ENCODE measurements at regions not wholly inside any gene's neighbourhood (a gene's known extent, or its start where the extent isn't known, plus 50 kb on each side); places are given as distances from the start of the nearest gene placed in this dataset.

GRCh38 chr1:208524376-208524775 is 280.2 kb upstream of the PLXNA2 start:
- Histone ChIP-seq H2BK15ac (ENCODE audit: low read depth, poor library complexity, severe bottlenecking) (no peak overlapping the region), H2BK120ac (ENCODE audit: low read depth, low read length) (no peak overlapping the region), H3K4me2 (ENCODE audit: low read length, poor library complexity, severe bottlenecking) (no peak overlapping the region), H3K18ac (ENCODE audit: low read depth in 1 of 2, low read length in 2 of 2) (no peak overlapping the region), H3K36me3 (ENCODE audit: control insufficient read depth in 1 of 2, insufficient read depth in 2 of 2, low read depth in 1 of 2, low read length in 2 of 2) (no peaks in the 10 kb centered on the region), H3K4ac (ENCODE audit: low read depth in 1 of 2, low read length in 2 of 2) (peak overlapping the region in 1 of 2 experiments; percentile 15), H3K9ac (ENCODE audit: low read length) (no peak overlapping the region), H3K23ac (ENCODE audit: low read length in 2 of 2) (no peak overlapping the region), H3K4me1 (ENCODE audit: control insufficient read depth, insufficient read depth, low read depth, low read length) (no peaks in the 10 kb centered on the region), H3K27me3 (ENCODE audit: control insufficient read depth in 1 of 2, insufficient read depth in 1 of 2, low read length in 2 of 2) (peaks cover 5% of the 10 kb centered on the region in 2 experiments), H3K79me1 (replicated peaks; ENCODE audit: low read length, poor library complexity, severe bottlenecking) (no peaks in the 10 kb centered on the region), H3K27ac (ENCODE audit: low read length, poor library complexity, severe bottlenecking) (no peak overlapping the region), H2BK5ac (ENCODE audit: low read depth, low read length, poor library complexity, severe bottlenecking) (no peak overlapping the region), H4K8ac (ENCODE audit: low read length) (no peak overlapping the region), H2BK12ac (ENCODE audit: low read length in 2 of 2) (no peak overlapping the region), H3K14ac (ENCODE audit: low read length in 2 of 2) (peak overlapping the region in 1 of 2 experiments; percentile 75), H3K9me3 (ENCODE audit: control insufficient read depth, low read length) (no peaks in the 10 kb centered on the region), H4K91ac (ENCODE audit: low read length) (no peak overlapping the region), H2AK5ac (ENCODE audit: low read length, severe bottlenecking) (no peak overlapping the region), H2AFZ (ENCODE audit: low read depth, low read length) (no peak overlapping the region), H3K4me3 (ENCODE audit: insufficient read depth in 1 of 2, low read depth in 1 of 2, low read length in 2 of 2) (no peak overlapping the region)
- 95% methylated on average over 4 of the region's 4 CpGs for WGBS
- DNase-seq: no peak

- H3K36me3 ChIP-seq (ENCODE audit: control insufficient read depth in 1 of 2, insufficient read depth in 2 of 2, low read depth in 1 of 2, low read length in 2 of 2): no peaks in the 10 kb centered on the region
- H3K14ac ChIP-seq (ENCODE audit: low read length in 2 of 2): no peak overlapping the region
- H3K4me3 ChIP-seq (ENCODE audit: insufficient read depth in 1 of 2, low read depth in 1 of 2, low read length in 2 of 2): no peak overlapping the region
- no peak overlapping the region for H2BK5ac ChIP-seq (ENCODE audit: low read depth, low read length, poor library complexity, severe bottlenecking)
- H3K9ac ChIP-seq (ENCODE audit: low read length): no peak overlapping the region
- H4K8ac ChIP-seq (ENCODE audit: low read length): no peak overlapping the region
- no peak overlapping the region for H3K23ac ChIP-seq (ENCODE audit: low read length in 2 of 2)
- no peak overlapping the region for H2BK12ac ChIP-seq (ENCODE audit: low read length in 2 of 2)
- no peak overlapping the region for H2AFZ ChIP-seq (ENCODE audit: low read depth, low read length)
- H2BK120ac ChIP-seq (ENCODE audit: low read depth, low read length): no peak overlapping the region
- H2AK5ac ChIP-seq (ENCODE audit: low read length, severe bottlenecking): no peak overlapping the region
- no peak for DNase-seq
- no peaks in the 10 kb centered on the region for H3K9me3 ChIP-seq (ENCODE audit: control insufficient read depth, low read length)
- H3K4me1 ChIP-seq (ENCODE audit: control insufficient read depth, insufficient read depth, low read depth, low read length): no peaks in the 10 kb centered on the region
- H3K27ac ChIP-seq (ENCODE audit: low read length, poor library complexity, severe bottlenecking): no peak overlapping the region
- H3K27me3 ChIP-seq (ENCODE audit: control insufficient read depth in 1 of 2, insufficient read depth in 1 of 2, low read length in 2 of 2): peaks cover 5% of the 10 kb centered on the region in 2 experiments
- H2BK15ac ChIP-seq (ENCODE audit: low read depth, poor library complexity, severe bottlenecking): no peak overlapping the region
- no peak overlapping the region for H4K91ac ChIP-seq (ENCODE audit: low read length)
- H3K4ac ChIP-seq (ENCODE audit: low read depth in 1 of 2, low read length in 2 of 2): no peak overlapping the region
- WGBS: 73% methylated on average over 4 of the region's 5 CpGs
- no peak overlapping the region for H3K18ac ChIP-seq (ENCODE audit: low read depth in 1 of 2, low read length in 2 of 2)
- H3K4me2 ChIP-seq (ENCODE audit: low read length, poor library complexity, severe bottlenecking): no peak overlapping the region
- H3K79me1 ChIP-seq (replicated peaks; ENCODE audit: low read length, poor library complexity, severe bottlenecking): no peaks in the 10 kb centered on the region
These were observed 280.7 kb upstream of the PLXNA2 start for GRCh38 chr1:208524925-208525324.

DNA sequence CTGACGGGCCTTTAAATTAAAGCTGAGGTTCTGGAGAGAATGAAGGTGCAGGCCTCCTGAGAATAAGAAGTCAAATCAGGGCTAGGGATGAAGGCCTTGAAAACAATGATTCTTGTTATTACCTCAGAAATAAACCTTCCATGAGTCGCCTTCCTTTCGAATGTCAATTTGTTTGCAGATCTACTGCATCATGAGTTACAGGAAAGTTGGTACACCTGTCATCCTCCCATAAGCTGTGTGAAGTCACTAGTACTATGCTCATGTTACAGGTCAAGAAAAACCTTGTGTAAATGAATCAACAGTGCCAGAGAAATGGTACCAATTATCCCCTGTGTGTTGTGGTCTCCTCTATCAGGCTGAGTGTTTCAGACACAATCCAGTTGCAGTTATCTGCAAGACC is 281.2 kb upstream of the PLXNA2 start:
- WGBS: 52% methylated on average over 3 of the region's 3 CpGs
- Histone ChIP-seq H3K36me3 (ENCODE audit: control insufficient read depth in 1 of 2, insufficient read depth in 2 of 2, low read depth in 1 of 2, low read length in 2 of 2) (no peaks in the 10 kb centered on the region), H3K9me3 (ENCODE audit: control insufficient read depth, low read length) (no peaks in the 10 kb centered on the region), H3K4ac (ENCODE audit: low read depth in 1 of 2, low read length in 2 of 2) (no peak overlapping the region), H3K9ac (ENCODE audit: low read length) (no peak overlapping the region), H3K27ac (ENCODE audit: low read length, poor library complexity, severe bottlenecking) (no peak overlapping the region), H3K18ac (ENCODE audit: low read depth in 1 of 2, low read length in 2 of 2) (no peak overlapping the region), H3K79me1 (replicated peaks; ENCODE audit: low read length, poor library complexity, severe bottlenecking) (no peaks in the 10 kb centered on the region), H3K27me3 (ENCODE audit: control insufficient read depth in 1 of 2, insufficient read depth in 1 of 2, low read length in 2 of 2) (peaks cover 5 to 8% of the 10 kb centered on the region in 2 experiments), H4K8ac (ENCODE audit: low read length) (no peak overlapping the region), H3K4me3 (ENCODE audit: insufficient read depth in 1 of 2, low read depth in 1 of 2, low read length in 2 of 2) (no peak overlapping the region), H4K91ac (ENCODE audit: low read length) (no peak overlapping the region), H2AFZ (ENCODE audit: low read depth, low read length) (no peak overlapping the region), H2BK15ac (ENCODE audit: low read depth, poor library complexity, severe bottlenecking) (no peak overlapping the region), H2BK120ac (ENCODE audit: low read depth, low read length) (no peak overlapping the region), H3K4me1 (ENCODE audit: control insufficient read depth, insufficient read depth, low read depth, low read length) (no peaks in the 10 kb centered on the region), H3K23ac (ENCODE audit: low read length in 2 of 2) (no peak overlapping the region), H2AK5ac (ENCODE audit: low read length, severe bottlenecking) (no peak overlapping the region), H3K4me2 (ENCODE audit: low read length, poor library complexity, severe bottlenecking) (no peak overlapping the region), H2BK5ac (ENCODE audit: low read depth, low read length, poor library complexity, severe bottlenecking) (no peak overlapping the region), H3K14ac (ENCODE audit: low read length in 2 of 2) (no peak overlapping the region), H2BK12ac (ENCODE audit: low read length in 2 of 2) (no peak overlapping the region)
- DNase-seq: no peak

- Histone ChIP-seq H2BK15ac (ENCODE audit: low read depth, poor library complexity, severe bottlenecking) (no peak overlapping the region), H4K8ac (ENCODE audit: low read length) (no peak overlapping the region), H3K4me1 (ENCODE audit: control insufficient read depth, insufficient read depth, low read depth, low read length) (no peaks in the 10 kb centered on the region), H3K23ac (ENCODE audit: low read length in 2 of 2) (no peak overlapping the region), H3K9me3 (ENCODE audit: control insufficient read depth, low read length) (no peaks in the 10 kb centered on the region), H2AK5ac (ENCODE audit: low read length, severe bottlenecking) (no peak overlapping the region), H2BK12ac (ENCODE audit: low read length in 2 of 2) (no peak overlapping the region), H3K14ac (ENCODE audit: low read length in 2 of 2) (no peak overlapping the region), H2BK120ac (ENCODE audit: low read depth, low read length) (no peak overlapping the region), H3K27me3 (ENCODE audit: control insufficient read depth in 1 of 2, insufficient read depth in 1 of 2, low read length in 2 of 2) (peaks cover 5 to 8% of the 10 kb centered on the region in 2 experiments), H3K36me3 (ENCODE audit: control insufficient read depth in 1 of 2, insufficient read depth in 2 of 2, low read depth in 1 of 2, low read length in 2 of 2) (no peaks in the 10 kb centered on the region), H3K27ac (ENCODE audit: low read length, poor library complexity, severe bottlenecking) (no peak overlapping the region), H3K4ac (ENCODE audit: low read depth in 1 of 2, low read length in 2 of 2) (no peak overlapping the region), H3K9ac (ENCODE audit: low read length) (no peak overlapping the region), H3K4me2 (ENCODE audit: low read length, poor library complexity, severe bottlenecking) (no peak overlapping the region), H2AFZ (ENCODE audit: low read depth, low read length) (no peak overlapping the region), H2BK5ac (ENCODE audit: low read depth, low read length, poor library complexity, severe bottlenecking) (no peak overlapping the region), H3K4me3 (ENCODE audit: insufficient read depth in 1 of 2, low read depth in 1 of 2, low read length in 2 of 2) (no peak overlapping the region), H3K18ac (ENCODE audit: low read depth in 1 of 2, low read length in 2 of 2) (no peak overlapping the region), H3K79me1 (replicated peaks; ENCODE audit: low read length, poor library complexity, severe bottlenecking) (no peaks in the 10 kb centered on the region), H4K91ac (ENCODE audit: low read length) (no peak overlapping the region)
- WGBS: 73% methylated on average over 1 of the region's 2 CpGs
- DNase-seq: no peak
These were observed 282.5 kb upstream of the PLXNA2 start for GRCh38 chr1:208526613-208527125.

All from mesenchymal stem cell (in vitro differentiated cells and primary cell).